OCI-LY1 (cell line): ENCODE measurements at regions not wholly inside any gene's neighbourhood (a gene's known extent, or its start where the extent isn't known, plus 50 kb on each side); places are given as distances from the start of the nearest gene placed in this dataset.

Experiments
- H2AFZ ChIP-seq: fragments of 200-600 bp; sonication (generic), shearing (Covaris generic); 2 replicates; pipeline ENCODE4 v1.6.0; 2014; ENCODE audit warnings: antibody characterized with exemption, mild to moderate bottlenecking, low read length
- H3F3A ChIP-seq: fragments of 200-600 bp; sonication (generic), shearing (Covaris generic); 2 replicates; pipeline ENCODE4 v1.6.0; 2014; ENCODE audit warnings: mild to moderate bottlenecking, antibody characterized with exemption, low read length, moderate library complexity; ENCODE audit not compliant: insufficient read depth
- H3K27ac ChIP-seq: fragments of 200-600 bp; sonication (generic); 2 replicates; pipeline ENCODE4 v1.5.1; 2014; ENCODE audit warnings: low read length, mixed run types, mild to moderate bottlenecking, low read depth; ENCODE audit not compliant: poor library complexity, severe bottlenecking
- H3K27me3 ChIP-seq: fragments of 200-600 bp; sonication (generic); 2 replicates; pipeline ENCODE4 v1.6.0; 2014; ENCODE audit warnings: antibody characterized with exemption, mild to moderate bottlenecking, low read length, moderate library complexity; ENCODE audit not compliant: insufficient read depth
- H3K36me3 ChIP-seq: fragments of 200-600 bp; sonication (generic); 2 replicates; pipeline ENCODE4 v1.6.1; 2014; ENCODE audit warnings: mild to moderate bottlenecking, antibody characterized with exemption, low read length, moderate library complexity, mixed read lengths; ENCODE audit not compliant: insufficient read depth
- H3K4me1 ChIP-seq: fragments of 200-600 bp; sonication (generic); 2 replicates; pipeline ENCODE4 v1.5.1; 2014; ENCODE audit warnings: mild to moderate bottlenecking, low read length, moderate library complexity; ENCODE audit not compliant: insufficient read depth, severe bottlenecking
- H3K4me2 ChIP-seq: fragments of 200-600 bp; sonication (generic), shearing (Covaris generic); 2 replicates; pipeline ENCODE4 v1.6.1; 2014; ENCODE audit warnings: low read length
- H3K4me3 ChIP-seq: fragments of 200-600 bp; sonication (generic); 2 replicates; pipeline ENCODE4 v1.5.1; 2014; ENCODE audit warnings: low read length, low read depth, mild to moderate bottlenecking, mixed read lengths; ENCODE audit not compliant: poor library complexity, severe bottlenecking
- H3K79me2 ChIP-seq: fragments of 200-600 bp; shearing (Covaris generic); 2 replicates; pipeline ENCODE4 v1.6.1; 2016; ENCODE audit warnings: mixed run types, low read length, mixed read lengths; ENCODE audit not compliant: insufficient read depth
- H3K9ac ChIP-seq: fragments of 200-600 bp; sonication (generic), shearing (Covaris generic); 2 replicates; pipeline ENCODE4 v1.6.1; 2014; ENCODE audit warnings: mild to moderate bottlenecking, low read length, mixed read lengths
- H3K9me2 ChIP-seq: fragments of 200-600 bp; sonication (generic), shearing (Covaris generic); 2 replicates; pipeline ENCODE4 v1.6.1; 2014; ENCODE audit warnings: low read depth, mild to moderate bottlenecking, low read length, mixed read lengths
- H3K9me3 ChIP-seq: fragments of 200-600 bp; shearing (Covaris generic); 2 replicates; pipeline ENCODE4 v1.6.1; 2014; ENCODE audit warnings: low read length, mixed read lengths
- H4K20me1 ChIP-seq: fragments of 200-600 bp; sonication (generic), shearing (Covaris generic); 2 replicates; pipeline ENCODE4 v1.6.0; 2016; ENCODE audit warnings: mild to moderate bottlenecking, low read length; ENCODE audit not compliant: insufficient read depth
- EZH2 ChIP-seq: fragments of 200-600 bp; sonication (generic), shearing (Covaris generic); IDR thresholded peaks from 2 replicates; pipeline ENCODE4 v1.8.0; 2017; ENCODE audit warnings: borderline replicate concordance, mixed run types, mild to moderate bottlenecking, antibody characterized with exemption, low read length, moderate library complexity, mixed read lengths
- TF ChIP-seq, protein P1 (sequence below): fragments of 200-600 bp; sonication (generic), shearing (Covaris generic); IDR thresholded peaks from 2 replicates; pipeline ENCODE4 v1.5.1; 2017; ENCODE audit warnings: mild to moderate bottlenecking, antibody characterized with exemption, low read length, moderate library complexity, mixed read lengths

DNA sequence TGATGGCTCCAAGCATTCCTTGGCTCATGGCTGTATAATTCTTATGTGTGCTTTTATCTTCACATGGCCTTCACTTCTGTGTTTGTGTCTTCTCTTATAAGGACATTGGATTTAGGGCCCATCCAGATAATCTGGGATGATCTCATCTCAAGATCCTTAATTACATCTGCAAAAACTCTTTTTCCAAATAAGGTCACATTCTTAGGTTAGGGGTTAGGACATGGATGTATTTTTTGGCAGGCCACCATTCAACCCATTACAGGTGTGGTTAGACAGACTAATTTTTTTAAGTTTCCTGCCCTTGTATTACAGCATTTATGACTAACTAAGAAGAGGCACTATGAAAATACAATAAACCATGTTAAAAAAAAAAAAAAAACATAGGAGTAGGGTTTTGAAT lies 254.0 kb downstream of the TPBG start:
- no peaks in the 10 kb centered on the region for H4K20me1 ChIP-seq
- TF ChIP-seq, protein P1, sequence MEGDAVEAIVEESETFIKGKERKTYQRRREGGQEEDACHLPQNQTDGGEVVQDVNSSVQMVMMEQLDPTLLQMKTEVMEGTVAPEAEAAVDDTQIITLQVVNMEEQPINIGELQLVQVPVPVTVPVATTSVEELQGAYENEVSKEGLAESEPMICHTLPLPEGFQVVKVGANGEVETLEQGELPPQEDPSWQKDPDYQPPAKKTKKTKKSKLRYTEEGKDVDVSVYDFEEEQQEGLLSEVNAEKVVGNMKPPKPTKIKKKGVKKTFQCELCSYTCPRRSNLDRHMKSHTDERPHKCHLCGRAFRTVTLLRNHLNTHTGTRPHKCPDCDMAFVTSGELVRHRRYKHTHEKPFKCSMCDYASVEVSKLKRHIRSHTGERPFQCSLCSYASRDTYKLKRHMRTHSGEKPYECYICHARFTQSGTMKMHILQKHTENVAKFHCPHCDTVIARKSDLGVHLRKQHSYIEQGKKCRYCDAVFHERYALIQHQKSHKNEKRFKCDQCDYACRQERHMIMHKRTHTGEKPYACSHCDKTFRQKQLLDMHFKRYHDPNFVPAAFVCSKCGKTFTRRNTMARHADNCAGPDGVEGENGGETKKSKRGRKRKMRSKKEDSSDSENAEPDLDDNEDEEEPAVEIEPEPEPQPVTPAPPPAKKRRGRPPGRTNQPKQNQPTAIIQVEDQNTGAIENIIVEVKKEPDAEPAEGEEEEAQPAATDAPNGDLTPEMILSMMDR = no peak
- no peak for TF ChIP-seq EZH2
- H3K4me2 ChIP-seq = no peak overlapping the region
- no peaks in the 10 kb centered on the region for H3K79me2 ChIP-seq
- no peaks in the 10 kb centered on the region for H3K9me2 ChIP-seq
- H3F3A ChIP-seq = no peaks in the 10 kb centered on the region
- no peaks in the 10 kb centered on the region for H3K9me3 ChIP-seq
- no peak overlapping the region for H3K9ac ChIP-seq
- H2AFZ ChIP-seq = no peak overlapping the region
- no peak overlapping the region for H3K4me3 ChIP-seq
- no peaks in the 10 kb centered on the region for H3K4me1 ChIP-seq
- H3K27me3 ChIP-seq = no peaks in the 10 kb centered on the region
- H3K27ac ChIP-seq = no peak overlapping the region
- no peaks in the 10 kb centered on the region for H3K36me3 ChIP-seq

DNA sequence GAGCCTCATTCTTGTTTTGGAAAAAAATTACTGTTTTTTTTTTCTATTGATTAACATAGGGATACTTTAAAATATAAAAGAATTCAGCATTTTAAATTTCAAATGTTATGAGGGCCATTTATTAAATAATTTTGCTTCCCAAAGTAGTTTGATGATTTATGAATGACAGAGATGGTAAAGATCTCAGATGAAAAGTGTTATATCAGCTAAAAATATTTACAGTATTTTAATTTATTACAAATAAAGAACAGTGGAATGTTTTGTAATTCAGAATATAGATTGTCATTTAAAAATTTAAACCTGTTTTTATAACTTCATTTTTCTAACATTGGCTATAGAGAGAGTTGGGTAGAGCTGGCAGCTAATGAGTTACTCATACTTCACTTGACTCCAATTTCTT lies 256.0 kb downstream of the TPBG start:
- Histone ChIP-seq H3K27me3 (no peaks in the 10 kb centered on the region), H3K9me3 (no peaks in the 10 kb centered on the region), H2AFZ (no peak overlapping the region), H3K9ac (no peak overlapping the region), H3K79me2 (no peaks in the 10 kb centered on the region), H3K4me1 (no peaks in the 10 kb centered on the region), H3K4me2 (no peak overlapping the region), H3K9me2 (no peaks in the 10 kb centered on the region), H3K27ac (no peak overlapping the region), H3K4me3 (no peak overlapping the region), H3F3A (no peaks in the 10 kb centered on the region), H4K20me1 (no peaks in the 10 kb centered on the region), H3K36me3 (no peaks in the 10 kb centered on the region)
- no peak for TF ChIP-seq EZH2
- TF ChIP-seq, protein P1 = no peak

DNA sequence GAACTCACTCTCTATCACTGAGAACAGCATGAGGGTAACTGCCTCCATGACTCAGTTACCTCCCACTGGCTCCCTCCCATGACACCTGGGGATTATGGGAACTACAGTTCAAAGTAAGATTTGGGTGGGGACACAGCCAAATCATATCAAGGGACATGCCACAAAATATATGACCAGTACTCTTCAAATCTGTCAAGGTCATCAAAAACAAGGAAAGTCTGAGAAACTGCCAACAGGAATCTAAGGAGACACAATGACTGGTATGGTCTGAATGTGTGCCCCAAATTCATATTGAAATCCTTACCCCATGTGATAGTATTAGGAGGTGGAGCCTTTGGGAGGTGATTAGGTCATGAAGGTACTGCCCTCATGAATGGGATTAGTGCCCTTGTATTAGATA lies 258.8 kb downstream of the TPBG start:
- no peak for TF ChIP-seq EZH2
- TF ChIP-seq, protein P1 = no peak
- no peak overlapping the region for H3K27ac ChIP-seq
- no peaks in the 10 kb centered on the region for H3F3A ChIP-seq
- no peak overlapping the region for H3K4me2 ChIP-seq
- H3K9me3 ChIP-seq = no peaks in the 10 kb centered on the region
- H4K20me1 ChIP-seq = no peaks in the 10 kb centered on the region
- no peak overlapping the region for H2AFZ ChIP-seq
- H3K9me2 ChIP-seq = no peaks in the 10 kb centered on the region
- no peaks in the 10 kb centered on the region for H3K79me2 ChIP-seq
- no peaks in the 10 kb centered on the region for H3K36me3 ChIP-seq
- no peak overlapping the region for H3K4me3 ChIP-seq
- no peak overlapping the region for H3K9ac ChIP-seq
- no peaks in the 10 kb centered on the region for H3K4me1 ChIP-seq
- no peaks in the 10 kb centered on the region for H3K27me3 ChIP-seq
